COLO829 (cell line): ENCODE measurements at regions not wholly inside any gene's neighbourhood (a gene's known extent, or its start where the extent isn't known, plus 50 kb on each side); places are given as distances from the start of the nearest gene placed in this dataset.
A peak's percentile ranks its signal among the peaks of the same experiment; 100 is the strongest.
"Not testable (repeated sequence)": the region's sequence is repeated elsewhere in the genome, so short reads cannot be mapped to it uniquely, and the experiment has no call there.

Source experiments
- DNase-seq: peaks from one replicate; pipeline ENCODE4 v3.0.0; 2012; ENCODE audit warnings: low spot score

- DNase-seq, result no peak
Observed at GRCh38 chrX:114015966-114016365, 567.9 kb upstream of the HTR2C start.

- DNase-seq, result no peak
Observed at GRCh38 chrX:114006664-114007063, 577.2 kb upstream of the HTR2C start.

- DNase-seq, result no peak
Observed at GRCh38 chrX:113996781-113997180, 587.1 kb upstream of the HTR2C start.

- not testable (repeated sequence) for DNase-seq
Observed at GRCh38 chrX:113991720-113992119, 592.2 kb upstream of the HTR2C start.

- DNase-seq, result not testable (repeated sequence)
Observed at GRCh38 chrX:113990669-113991068, 593.2 kb upstream of the HTR2C start.

GRCh38 chrX:113988315-113988935, 595.5 kb upstream of the HTR2C start:
- not testable (repeated sequence) for DNase-seq

GRCh38 chrX:113986427-113986826, 597.5 kb upstream of the HTR2C start:
- DNase-seq, result no peak

GRCh38 chrX:113982766-113983165, 601.1 kb upstream of the HTR2C start:
- no peak for DNase-seq

- no peak for DNase-seq
Observed at GRCh38 chrX:113980953-113981352, 602.9 kb upstream of the HTR2C start.

- no peak for DNase-seq
Observed at GRCh38 chrX:113977887-113978286, 606.0 kb upstream of the HTR2C start.

- DNase-seq, result no peak
Observed at GRCh38 chrX:113975441-113975840, 608.4 kb upstream of the HTR2C start.

- DNase-seq, result no peak
Observed at GRCh38 chrX:113974881-113975280, 609.0 kb upstream of the HTR2C start.

- DNase-seq, result no peak
Observed at GRCh38 chrX:113973706-113974105, 610.2 kb upstream of the HTR2C start.

- DNase-seq, result no peak
Observed at GRCh38 chrX:113966791-113967190, 617.1 kb upstream of the HTR2C start.

- no peak for DNase-seq
Observed at GRCh38 chrX:113962343-113962742, 621.5 kb upstream of the HTR2C start.

- no peak for DNase-seq
Observed at GRCh38 chrX:113959912-113960626, 623.8 kb upstream of the HTR2C start.

GRCh38 chrX:113956936-113957335, 627.0 kb upstream of the HTR2C start:
- DNase-seq, result no peak

- no peak for DNase-seq
Observed at GRCh38 chrX:113954297-113954696, 629.6 kb upstream of the HTR2C start.

GRCh38 chrX:113950081-113950678, 633.7 kb upstream of the HTR2C start:
- no peak for DNase-seq

GRCh38 chrX:113947548-113947947, 636.3 kb upstream of the HTR2C start:
- DNase-seq, result peak; percentile 3

- DNase-seq, result no peak
Observed at GRCh38 chrX:113935518-113935917, 648.4 kb upstream of the HTR2C start.

- no peak for DNase-seq
Observed at GRCh38 chrX:113933931-113934330, 650.0 kb upstream of the HTR2C start.

GRCh38 chrX:113929004-113929403, 654.9 kb upstream of the HTR2C start:
- DNase-seq, result peak; percentile 13
